Neural cell (in vitro differentiated cells): ENCODE measurements at regions not wholly inside any gene's neighbourhood (a gene's known extent, or its start where the extent isn't known, plus 50 kb on each side); places are given as distances from the start of the nearest gene placed in this dataset.

ENCODE experiments used
- H2AFZ ChIP-seq: fragments of 200-600, 300-800 bp; sonication (generic), shearing (Covaris generic); 2 replicates; pipeline ENCODE4 v1.6.0; 2014; ENCODE audit warnings: low read depth, mild to moderate bottlenecking, antibody characterized with exemption, low read length, moderate library complexity
- H3F3A ChIP-seq: fragments of 200-600 bp; shearing (Covaris generic); 2 replicates; pipeline ENCODE4 v1.6.1; 2016; ENCODE audit warnings: mild to moderate bottlenecking, moderate library complexity, mixed read lengths, antibody characterized with exemption, low read length; ENCODE audit not compliant: insufficient read depth, poor library complexity, severe bottlenecking
- H3K27ac ChIP-seq: fragments of 200-600, 300-800 bp; sonication (generic), shearing (Covaris generic); 2 replicates; pipeline ENCODE4 v1.5.1; 2014; ENCODE audit warnings: mild to moderate bottlenecking, low read length, moderate library complexity
- H3K27me3 ChIP-seq: fragments of 300-800, 200-600 bp; sonication (generic), shearing (Covaris generic); 2 replicates; pipeline ENCODE4 v1.6.0; 2014; ENCODE audit warnings: mild to moderate bottlenecking, low read depth, low read length, moderate library complexity; ENCODE audit not compliant: insufficient read depth
- H3K36me3 ChIP-seq: fragments of 300-800, 200-600 bp; sonication (generic), shearing (Covaris generic); 2 replicates; pipeline ENCODE4 v1.5.1; 2014; ENCODE audit warnings: mild to moderate bottlenecking, antibody characterized with exemption, low read length, moderate library complexity; ENCODE audit not compliant: insufficient read depth
- H3K4me2 ChIP-seq: fragments of 300-800, 200-600 bp; sonication (generic), shearing (Covaris generic); 2 replicates; pipeline ENCODE4 v1.6.0; 2014; ENCODE audit warnings: mild to moderate bottlenecking, low read length
- H3K4me3 ChIP-seq: fragments of 300-800, 200-600 bp; sonication (generic), shearing (Covaris generic); 2 replicates; pipeline ENCODE4 v1.5.1; 2014; ENCODE audit warnings: mild to moderate bottlenecking, low read length, moderate library complexity
- H3K79me2 ChIP-seq: fragments of 200-600 bp; shearing (Covaris generic); replicated peaks from 2 replicates; pipeline ENCODE4 v1.6.0; 2014; ENCODE audit warnings: mild to moderate bottlenecking, low read length, moderate library complexity; ENCODE audit not compliant: insufficient read depth
- H3K9ac ChIP-seq: fragments of 300-800, 200-600 bp; sonication (generic), shearing (Covaris generic); 2 replicates; pipeline ENCODE4 v1.6.1; 2016; ENCODE audit warnings: mild to moderate bottlenecking, low read length, mixed read lengths
- H3K9me2 ChIP-seq: fragments of 200-600 bp; shearing (Covaris generic); 2 replicates; pipeline ENCODE4 v1.6.1; 2016; ENCODE audit warnings: mild to moderate bottlenecking, low read length, mixed read lengths; ENCODE audit not compliant: insufficient read depth
- H3K9me3 ChIP-seq: fragments of 200-600, 300-800 bp; sonication (generic), shearing (Covaris generic); 2 replicates; pipeline ENCODE4 v1.6.1; 2016; ENCODE audit warnings: mild to moderate bottlenecking, mixed run types, low read length, moderate library complexity, mixed read lengths
- H4K20me1 ChIP-seq: fragments of 200-600 bp; shearing (Covaris generic); 2 replicates; pipeline ENCODE4 v1.6.1; 2016; ENCODE audit warnings: mild to moderate bottlenecking, mixed run types; ENCODE audit not compliant: insufficient read depth
- EP300 ChIP-seq: fragments of 450-650 bp; conservative IDR thresholded peaks from 2 replicates; pipeline ENCODE4 v1.6.1; 2014; ENCODE audit warnings: antibody characterized with exemption, mild to moderate bottlenecking, moderate library complexity; ENCODE audit not compliant: poor library complexity, severe bottlenecking
- EZH2 ChIP-seq: fragments of 200-600, 300-800 bp; shearing (Covaris generic), sonication (generic); IDR thresholded peaks from 2 replicates; pipeline ENCODE4 v1.6.1; 2014; ENCODE audit warnings: antibody characterized with exemption, low read length, borderline replicate concordance, mild to moderate bottlenecking; ENCODE audit not compliant: insufficient read depth, poor library complexity, severe bottlenecking
- MXI1 ChIP-seq: fragments of 450-650 bp; conservative IDR thresholded peaks from 2 replicates; pipeline ENCODE4 v1.6.1; 2014; ENCODE audit warnings: antibody characterized with exemption, mild to moderate bottlenecking; ENCODE audit not compliant: poor library complexity, severe bottlenecking
- POLR2AphosphoS5 ChIP-seq: IDR thresholded peaks from 2 replicates; pipeline ENCODE4 v1.6.1; 2012
- RAD21 ChIP-seq: fragments of 450-650 bp; conservative IDR thresholded peaks from 2 replicates; pipeline ENCODE4 v1.6.1; 2014; ENCODE audit warnings: antibody characterized with exemption, mild to moderate bottlenecking, moderate library complexity
- REST ChIP-seq: IDR thresholded peaks from 2 replicates; pipeline ENCODE4 v1.6.1; 2012; ENCODE audit warnings: borderline replicate concordance
- SMC3 ChIP-seq: fragments of 450-650 bp; conservative IDR thresholded peaks from 2 replicates; pipeline ENCODE4 v1.6.1; 2014; ENCODE audit warnings: antibody characterized with exemption, mild to moderate bottlenecking, moderate library complexity; ENCODE audit not compliant: poor library complexity
- TAF1 ChIP-seq: IDR thresholded peaks from 2 replicates; pipeline ENCODE4 v1.6.1; 2012; ENCODE audit warnings: low read depth
- TF ChIP-seq, protein P1 (sequence below): fragments of 450-650 bp; IDR thresholded peaks from 2 replicates; pipeline ENCODE4 v1.5.1; 2014; ENCODE audit warnings: antibody characterized with exemption, mild to moderate bottlenecking, moderate library complexity; ENCODE audit not compliant: poor library complexity, severe bottlenecking

GRCh38 chr7:67654642-67655041, 658.0 kb downstream of the TYW1 start:
- Histone ChIP-seq H3K4me2 (no peak overlapping the region), H3K27me3 (no peaks in the 10 kb centered on the region), H3K4me3 (no peak overlapping the region), H3K36me3 (no peaks in the 10 kb centered on the region), H4K20me1 (no peaks in the 10 kb centered on the region), H2AFZ (no peak overlapping the region), H3F3A (no peaks in the 10 kb centered on the region), H3K27ac (no peak overlapping the region), H3K9ac (no peak overlapping the region), H3K9me2 (no peaks in the 10 kb centered on the region), H3K9me3 (no peaks in the 10 kb centered on the region), H3K79me2 (no peaks in the 10 kb centered on the region)
- no peak for TF ChIP-seq REST
- TF ChIP-seq, protein P1, sequence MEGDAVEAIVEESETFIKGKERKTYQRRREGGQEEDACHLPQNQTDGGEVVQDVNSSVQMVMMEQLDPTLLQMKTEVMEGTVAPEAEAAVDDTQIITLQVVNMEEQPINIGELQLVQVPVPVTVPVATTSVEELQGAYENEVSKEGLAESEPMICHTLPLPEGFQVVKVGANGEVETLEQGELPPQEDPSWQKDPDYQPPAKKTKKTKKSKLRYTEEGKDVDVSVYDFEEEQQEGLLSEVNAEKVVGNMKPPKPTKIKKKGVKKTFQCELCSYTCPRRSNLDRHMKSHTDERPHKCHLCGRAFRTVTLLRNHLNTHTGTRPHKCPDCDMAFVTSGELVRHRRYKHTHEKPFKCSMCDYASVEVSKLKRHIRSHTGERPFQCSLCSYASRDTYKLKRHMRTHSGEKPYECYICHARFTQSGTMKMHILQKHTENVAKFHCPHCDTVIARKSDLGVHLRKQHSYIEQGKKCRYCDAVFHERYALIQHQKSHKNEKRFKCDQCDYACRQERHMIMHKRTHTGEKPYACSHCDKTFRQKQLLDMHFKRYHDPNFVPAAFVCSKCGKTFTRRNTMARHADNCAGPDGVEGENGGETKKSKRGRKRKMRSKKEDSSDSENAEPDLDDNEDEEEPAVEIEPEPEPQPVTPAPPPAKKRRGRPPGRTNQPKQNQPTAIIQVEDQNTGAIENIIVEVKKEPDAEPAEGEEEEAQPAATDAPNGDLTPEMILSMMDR: no peak
- TF ChIP-seq RAD21: no peak
- no peak for TF ChIP-seq EP300
- no peak for TF ChIP-seq MXI1
- no peak for TF ChIP-seq SMC3

DNA sequence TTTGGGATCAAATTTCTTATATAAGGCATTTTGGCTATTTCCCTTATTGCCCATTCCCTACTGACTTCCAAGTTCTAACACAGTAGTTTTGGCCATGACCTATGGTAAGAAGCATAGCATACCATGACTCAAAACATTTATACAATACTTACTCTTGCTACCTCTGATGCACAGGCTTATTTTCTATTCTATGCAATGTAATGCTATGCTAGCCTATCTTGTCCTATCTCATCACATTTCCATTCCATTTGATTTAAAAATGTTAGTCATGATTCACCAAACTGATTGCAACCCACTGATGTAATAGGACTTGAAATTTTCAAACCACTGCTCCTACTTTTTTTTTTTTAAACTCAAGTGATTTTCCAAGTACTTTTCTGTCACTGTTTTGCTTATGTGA, 658.5 kb downstream of the TYW1 start:
- no peaks in the 10 kb centered on the region for H3K27me3 ChIP-seq
- no peak overlapping the region for H3K4me2 ChIP-seq
- H3K36me3 ChIP-seq: no peaks in the 10 kb centered on the region

More for the DNA sequence above, 658.5 kb downstream of the TYW1 start:
- Histone ChIP-seq H3K9me3 (no peaks in the 10 kb centered on the region), H3K9ac (no peak overlapping the region), H3F3A (no peaks in the 10 kb centered on the region), H3K4me3 (no peak overlapping the region), H3K79me2 (no peaks in the 10 kb centered on the region), H4K20me1 (no peaks in the 10 kb centered on the region), H3K9me2 (no peaks in the 10 kb centered on the region), H3K27ac (no peak overlapping the region), H2AFZ (no peak overlapping the region)
- TF ChIP-seq REST (no peak), EP300 (no peak), SMC3 (no peak), POLR2AphosphoS5 (no peak), MXI1 (no peak), TAF1 (no peak), EZH2 (no peak), RAD21 (no peak)
- TF ChIP-seq, protein P1: no peak
